LHCN-M2 (cell line): ENCODE measurements at regions not wholly inside any gene's neighbourhood (a gene's known extent, or its start where the extent isn't known, plus 50 kb on each side); places are given as distances from the start of the nearest gene placed in this dataset.
"Not testable (repeated sequence)": the region's sequence is repeated elsewhere in the genome, so short reads cannot be mapped to it uniquely, and the experiment has no call there.

ENCODE experiments used
- DNase-seq: peaks from one replicate; pipeline ENCODE4 v3.0.0-alpha.2; 2012; ENCODE audit warnings: low read depth

DNA sequence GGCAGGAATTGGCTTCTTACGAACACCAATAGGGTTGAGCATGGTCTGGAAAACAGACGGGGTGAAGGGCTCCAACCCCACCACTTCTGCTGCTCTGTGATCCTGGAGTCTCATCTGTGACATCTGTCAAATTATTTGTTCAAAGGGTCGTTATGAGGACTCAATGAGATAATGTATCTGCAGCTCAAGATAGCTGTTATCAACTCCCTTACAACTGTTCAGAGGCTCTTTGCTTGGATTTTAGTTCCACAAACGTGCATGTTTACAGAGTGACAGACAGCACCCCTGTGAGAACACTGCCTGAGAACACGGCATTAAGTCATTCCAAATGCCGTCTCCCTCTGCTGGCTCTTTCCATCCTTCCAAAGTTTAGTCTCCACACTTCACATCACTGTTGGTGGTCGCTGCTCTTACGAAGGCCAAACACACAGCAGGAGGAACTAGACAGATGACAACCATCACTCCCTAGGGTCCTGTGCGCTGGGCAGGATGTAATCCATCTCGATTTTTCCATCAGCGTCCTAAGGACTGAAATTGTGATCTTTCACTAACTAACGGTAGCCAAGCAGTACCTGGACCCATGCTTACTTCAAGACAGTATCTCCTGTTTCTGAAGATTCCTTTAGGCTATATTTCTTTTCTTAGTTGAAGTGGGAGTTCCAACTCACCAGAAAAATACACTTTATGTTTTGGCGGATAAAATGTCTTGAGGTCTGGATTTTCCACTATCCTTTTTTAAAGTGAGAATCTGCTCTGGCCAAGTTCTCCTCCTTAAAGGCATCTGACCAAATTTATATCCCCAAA lies 220.3 kb downstream of the ANAPC1 start:
- DNase-seq: no peak

DNA sequence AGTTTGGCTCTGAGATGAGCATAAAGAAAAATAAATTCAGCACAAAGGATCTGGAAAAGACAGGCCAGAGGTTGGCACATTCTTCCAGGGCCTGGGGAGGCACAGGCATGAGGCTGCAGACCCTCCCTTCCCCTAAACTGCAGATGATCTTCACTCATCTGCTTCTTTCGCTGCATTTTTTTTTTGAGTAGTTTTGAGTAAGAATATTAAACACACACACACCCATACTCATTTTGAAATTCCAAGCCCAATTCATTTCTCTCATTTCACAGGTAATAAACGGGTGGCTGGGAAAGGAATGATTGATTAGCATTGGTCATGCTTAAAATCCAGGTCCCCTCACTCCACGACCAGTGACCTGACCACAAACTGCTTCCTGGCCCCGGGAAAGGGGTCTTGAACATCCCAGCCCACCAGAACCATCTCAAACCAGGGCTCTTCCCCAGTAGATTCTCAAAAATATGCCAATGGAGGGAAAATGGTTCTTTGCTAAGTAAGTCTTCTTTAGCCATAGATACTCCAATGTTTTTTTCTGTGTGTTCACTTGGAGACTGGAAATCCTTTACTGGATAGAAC lies 219.6 kb downstream of the ANAPC1 start:
- no peak for DNase-seq

DNA sequence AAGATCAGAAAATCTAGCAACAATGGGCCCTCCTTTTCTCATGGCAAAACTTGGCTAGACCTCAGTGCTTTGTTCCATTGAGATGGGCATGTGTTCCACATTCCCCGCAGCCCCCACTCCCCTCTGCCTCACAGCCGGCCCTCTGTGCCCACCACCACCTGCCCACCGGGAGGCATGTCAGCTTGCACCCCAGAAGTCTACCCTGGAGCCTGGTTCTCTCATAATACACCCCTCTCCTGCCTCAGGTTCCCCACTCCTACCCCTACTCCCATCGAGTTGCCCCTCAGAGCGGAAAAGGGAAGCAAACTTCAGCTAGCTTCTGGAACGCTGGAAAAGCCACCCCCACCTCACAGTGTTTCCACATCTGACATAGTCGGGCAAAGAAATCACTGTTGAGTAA lies 219.0 kb downstream of the ANAPC1 start:
- DNase-seq: no peak

DNA sequence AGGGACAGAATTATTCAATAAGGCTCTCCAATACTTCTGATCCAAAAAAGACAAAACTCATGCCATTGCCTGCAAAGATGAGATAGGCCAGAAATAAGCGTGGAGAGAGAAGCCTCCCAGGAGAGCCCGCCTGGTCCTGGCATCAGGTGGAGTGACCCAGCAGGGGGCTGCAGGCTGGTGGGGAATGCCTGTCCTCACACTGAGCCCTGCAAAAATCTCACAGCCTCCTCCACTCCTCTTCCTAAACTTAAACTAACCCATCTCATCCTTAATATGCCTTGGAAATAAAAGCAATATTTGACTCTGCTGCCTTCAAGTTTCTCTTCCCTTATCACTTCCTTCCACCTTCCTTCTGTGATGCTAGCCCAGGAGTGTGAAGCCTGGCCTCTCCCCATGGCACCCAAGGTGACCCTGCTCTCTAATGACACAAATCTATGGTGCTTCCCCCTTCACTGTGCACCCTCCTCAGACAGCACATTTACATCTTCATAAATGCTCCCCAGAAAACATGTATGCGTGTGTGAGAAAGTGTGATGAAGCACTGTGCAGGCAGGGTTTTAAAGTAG lies 218.4 kb downstream of the ANAPC1 start:
- DNase-seq: no peak

DNA sequence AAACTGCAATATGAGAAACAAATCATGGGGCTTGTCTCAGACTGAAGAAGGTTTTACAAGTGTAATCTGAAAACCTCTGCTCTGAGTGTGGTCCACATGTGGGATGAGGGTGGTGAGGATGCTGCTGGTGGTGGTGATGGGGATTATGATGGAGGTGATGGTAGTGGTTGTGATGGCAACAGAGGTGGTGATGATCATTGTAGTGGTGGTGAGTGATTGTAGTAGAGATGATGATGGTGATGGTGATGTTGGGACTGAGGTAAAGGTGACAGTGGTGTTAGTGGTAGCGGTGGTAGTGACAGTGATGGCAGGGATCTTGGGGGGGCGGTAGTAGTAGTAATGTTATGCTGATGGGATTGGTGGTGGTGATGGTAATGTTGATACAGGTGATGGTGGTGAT lies 217.8 kb downstream of the ANAPC1 start:
- no peak for DNase-seq

DNA sequence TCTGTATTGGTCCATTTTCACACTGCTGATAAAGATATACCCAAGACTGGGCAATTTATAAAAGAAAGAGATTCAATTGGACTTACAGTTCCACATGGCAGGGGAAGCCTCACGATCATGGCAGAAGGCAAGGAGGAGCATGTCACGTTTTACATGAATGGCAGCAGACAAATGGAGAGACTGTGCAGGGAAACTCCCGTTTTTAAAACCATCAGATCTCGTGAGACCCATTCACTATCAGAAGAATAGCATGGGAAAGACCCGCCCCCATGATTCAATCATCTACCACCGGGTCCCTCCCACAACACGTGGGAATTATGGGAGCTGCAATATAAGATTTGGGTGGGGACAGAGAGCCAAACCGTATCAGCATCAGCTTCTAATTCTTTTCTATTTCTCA lies 217.0 kb downstream of the ANAPC1 start:
- DNase-seq: no peak

DNA sequence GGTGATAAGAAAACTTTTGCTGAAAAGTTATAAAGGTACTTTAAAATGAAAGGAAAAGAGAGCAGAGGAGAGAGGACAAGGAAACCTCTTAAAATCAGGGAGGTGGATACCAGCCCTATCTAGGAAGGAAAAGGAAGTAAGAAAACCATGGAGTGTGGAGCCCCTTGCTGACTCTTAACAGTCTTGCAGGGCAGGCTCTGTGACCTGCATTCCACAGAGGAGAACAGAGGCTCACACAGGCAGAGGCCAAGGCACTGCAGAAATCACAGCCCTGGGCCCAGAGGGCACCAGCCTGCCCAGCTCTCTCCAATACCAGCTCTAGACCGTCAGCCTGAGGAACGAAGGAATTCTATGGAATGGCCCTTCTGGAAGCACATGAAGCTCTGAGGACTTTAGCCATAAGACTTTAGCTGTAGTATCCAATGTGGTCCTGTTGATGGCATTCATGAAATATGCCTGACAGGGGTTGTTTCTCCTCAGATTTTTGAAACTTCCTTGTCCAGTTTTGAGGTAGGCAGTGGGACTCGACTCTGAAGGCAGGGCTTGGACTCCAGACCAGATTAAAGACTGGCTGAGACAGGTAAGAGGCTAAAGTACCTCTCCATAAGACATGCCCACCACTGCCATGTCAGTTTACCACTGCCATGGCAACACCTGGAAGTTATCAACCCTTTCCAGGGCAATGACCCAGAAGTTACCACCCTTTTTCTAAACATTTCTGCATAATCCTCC lies 216.3 kb downstream of the ANAPC1 start:
- DNase-seq: peak; percentile 75

DNA sequence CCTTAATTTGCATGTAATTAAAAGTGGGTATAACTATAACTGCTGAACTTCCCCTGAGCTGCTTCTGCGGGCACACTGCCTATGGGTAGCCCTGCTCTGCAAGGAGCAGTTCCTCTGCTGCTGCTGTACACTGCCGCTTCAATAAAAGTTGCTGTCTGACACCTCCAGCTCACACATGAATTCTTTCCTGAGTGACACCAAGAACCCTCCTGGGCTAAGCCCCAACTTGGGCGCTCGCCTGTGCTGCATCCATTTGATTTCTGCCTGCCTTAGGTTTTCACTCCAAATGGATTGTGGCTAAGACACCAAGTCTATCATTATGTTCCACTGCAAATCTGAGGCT lies 215.7 kb downstream of the ANAPC1 start:
- DNase-seq: no peak

DNA sequence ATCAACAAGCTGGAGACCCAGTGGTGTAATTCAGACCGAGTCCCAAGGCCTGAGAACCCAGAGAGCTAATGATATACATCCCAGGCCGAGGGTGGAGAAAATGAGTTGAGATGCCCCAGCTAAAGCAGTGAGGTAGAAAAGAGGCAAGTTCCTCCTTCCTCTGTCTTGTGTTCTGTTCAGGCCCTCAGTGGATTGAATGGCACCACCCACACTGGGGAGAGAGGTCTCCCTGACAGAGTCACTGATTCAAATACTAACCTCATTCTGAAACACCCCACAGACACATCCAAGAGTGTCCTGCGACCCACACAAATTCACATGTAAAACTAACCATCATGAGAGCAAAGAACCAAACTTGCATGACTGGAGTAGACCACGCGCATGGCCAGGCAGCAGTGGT lies 215.3 kb downstream of the ANAPC1 start:
- DNase-seq: no peak

DNA sequence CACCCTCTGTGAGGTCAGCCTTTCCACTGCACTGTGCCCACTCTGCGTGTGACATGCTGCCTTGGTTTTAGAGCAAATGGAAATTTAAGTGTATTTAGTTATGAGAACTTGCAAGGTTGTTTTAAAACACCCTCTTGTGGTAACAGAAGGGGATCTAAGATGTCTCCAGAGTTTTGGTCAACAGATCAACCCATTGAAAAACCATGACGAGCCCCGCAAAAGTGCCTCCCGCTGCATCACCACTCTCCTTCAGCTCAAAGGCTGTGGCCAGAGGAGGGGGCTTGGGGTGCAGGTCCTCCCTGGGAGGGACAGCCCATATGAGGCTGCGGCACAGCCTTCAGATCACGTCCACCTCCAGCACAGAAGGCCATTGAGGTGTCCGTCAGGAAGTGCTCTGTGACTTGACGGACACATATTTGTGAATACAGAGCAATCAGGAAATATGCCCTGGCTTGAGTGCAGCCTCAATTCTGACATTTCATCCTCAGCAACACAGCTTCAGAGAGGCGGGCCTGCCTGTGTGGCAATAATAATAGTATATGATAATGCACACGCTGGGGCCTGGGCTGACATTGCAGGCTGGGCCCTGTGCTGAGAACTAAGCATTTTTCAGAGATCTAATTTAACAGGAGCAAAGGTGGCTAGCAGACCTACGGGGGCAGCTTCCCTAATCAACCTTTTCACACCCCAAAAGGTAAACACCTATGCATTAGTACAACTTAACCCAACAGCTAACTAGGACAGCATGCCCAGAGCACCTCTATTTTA lies 213.9 kb downstream of the ANAPC1 start:
- DNase-seq: no peak

DNA sequence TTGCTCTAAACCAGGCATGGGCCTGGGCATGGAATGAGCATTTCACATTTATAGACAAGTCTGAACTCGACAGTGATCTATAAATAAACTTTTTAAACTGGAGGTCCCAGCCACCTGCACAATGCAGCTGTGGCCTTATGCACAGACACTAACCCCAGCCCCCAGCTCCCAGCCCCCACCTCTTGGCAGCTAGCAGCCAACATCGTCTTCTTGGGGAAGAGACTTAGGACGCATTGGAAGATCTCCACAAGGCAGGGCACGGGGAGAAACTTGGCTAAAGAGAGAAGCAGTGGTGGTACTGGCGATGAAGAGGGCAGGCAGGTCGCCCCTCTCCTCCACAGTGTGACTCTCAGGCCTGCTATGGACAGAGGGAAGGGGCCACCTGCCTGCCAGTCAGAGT lies 213.2 kb downstream of the ANAPC1 start:
- no peak for DNase-seq

DNA sequence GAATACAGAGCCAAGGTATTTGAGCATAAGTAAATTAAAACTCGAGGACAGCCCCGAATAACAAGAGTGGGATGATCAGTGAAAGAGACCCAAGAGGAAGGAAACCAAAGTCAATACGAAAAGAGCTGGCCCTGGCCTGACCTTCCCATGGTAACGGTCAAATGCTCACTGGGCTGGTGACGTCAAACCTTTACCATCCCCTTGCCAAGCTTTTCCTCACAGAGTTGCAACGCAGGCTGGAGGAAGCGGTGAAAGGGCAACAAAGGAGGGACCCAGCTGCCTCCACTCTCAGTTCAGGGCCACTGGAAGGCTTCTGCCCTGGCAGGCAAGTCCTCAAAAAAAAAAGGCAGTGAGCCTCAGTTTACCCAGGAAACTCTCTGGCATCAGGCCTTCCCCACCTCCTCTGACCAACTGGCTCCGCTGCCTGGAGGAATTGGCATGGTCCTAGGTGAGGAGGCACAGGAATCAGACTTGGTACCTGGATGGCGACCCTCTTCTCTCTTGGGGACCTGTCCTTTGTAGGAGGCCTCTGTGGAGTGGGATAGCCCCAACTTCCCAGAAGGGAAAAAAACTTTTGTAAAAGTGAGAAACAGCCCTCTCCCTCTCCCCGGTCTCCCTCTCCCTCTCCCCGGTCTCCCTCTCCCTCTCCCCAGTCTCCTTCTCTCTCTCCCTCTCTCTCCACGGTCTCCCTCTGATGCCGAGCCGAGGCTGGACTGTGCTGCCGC lies 212.4 kb downstream of the ANAPC1 start:
- no peak for DNase-seq

DNA sequence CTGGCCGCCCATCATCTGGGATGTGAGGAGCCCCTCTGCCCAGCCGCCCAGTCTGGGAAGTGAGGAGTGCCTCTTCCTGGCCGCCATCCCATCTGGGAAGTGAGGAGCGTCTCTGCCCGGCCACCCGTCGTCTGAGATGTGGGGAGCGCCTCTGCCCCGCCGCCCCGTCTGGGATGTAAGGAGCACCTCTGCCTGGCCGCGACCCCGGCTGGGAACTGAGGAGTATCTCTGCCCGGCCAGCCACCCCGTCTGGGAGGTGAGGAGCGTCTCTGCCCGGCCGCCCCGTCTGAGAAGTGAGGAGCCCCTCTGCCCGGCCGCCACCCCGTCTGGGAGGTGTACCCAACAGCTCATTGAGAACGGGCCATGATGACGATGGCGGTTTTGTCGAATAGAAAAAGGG lies 211.4 kb downstream of the ANAPC1 start:
- not testable (repeated sequence) for DNase-seq

DNA sequence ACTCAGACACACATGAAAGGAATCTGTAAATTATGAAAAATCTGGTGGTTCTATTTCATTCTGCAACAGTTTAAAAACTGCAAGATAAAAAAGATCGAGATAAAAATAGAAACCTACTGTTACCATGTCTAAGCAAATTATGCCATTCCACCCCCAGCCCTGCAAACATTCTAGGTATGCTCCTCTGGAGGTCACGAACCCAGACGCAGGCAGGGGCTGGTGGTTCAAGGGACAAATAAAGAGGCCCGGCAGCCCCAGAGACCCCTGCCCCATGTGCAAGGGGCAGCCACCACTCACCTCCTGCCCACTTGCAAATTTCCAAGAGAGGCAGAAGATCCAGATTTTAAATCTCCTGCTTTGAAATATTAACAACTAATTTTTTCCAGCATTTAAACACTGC lies 210.5 kb downstream of the ANAPC1 start:
- no peak for DNase-seq

DNA sequence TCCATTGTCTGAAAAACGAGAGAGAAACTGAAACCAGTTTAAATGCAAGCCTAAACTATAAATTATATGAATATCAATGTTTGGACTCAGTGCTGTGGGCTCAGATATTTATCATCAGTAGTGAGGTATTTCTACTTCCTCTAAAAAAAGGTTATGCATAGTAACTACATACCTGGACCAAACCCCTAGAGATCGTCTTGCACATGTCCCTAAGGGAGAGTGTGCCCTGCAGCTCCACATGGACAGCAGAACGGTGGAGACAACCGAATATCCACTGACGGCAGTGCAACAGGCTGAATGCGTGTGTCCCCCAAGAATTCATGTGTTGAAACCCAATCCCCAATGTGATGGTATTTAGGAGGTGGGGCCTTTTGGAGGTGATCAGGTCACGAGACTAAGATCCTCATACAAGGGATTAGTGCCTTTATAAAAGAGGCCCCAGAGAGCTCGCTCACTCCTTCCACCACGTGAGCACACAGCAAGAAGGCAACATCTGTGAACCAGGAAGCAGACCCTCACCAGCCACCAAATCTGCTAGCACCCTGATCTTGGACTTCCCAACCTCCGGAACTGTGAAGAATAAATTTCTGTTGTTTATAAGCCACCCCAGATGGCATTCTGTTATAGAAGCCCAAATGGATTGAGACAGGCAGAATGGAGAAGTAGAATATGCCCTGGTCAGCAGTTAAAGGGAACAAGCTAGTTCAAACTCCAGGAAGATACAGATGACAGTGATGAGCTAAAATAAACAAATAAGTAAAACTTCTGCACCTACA lies 208.4 kb downstream of the ANAPC1 start:
- no peak for DNase-seq

DNA sequence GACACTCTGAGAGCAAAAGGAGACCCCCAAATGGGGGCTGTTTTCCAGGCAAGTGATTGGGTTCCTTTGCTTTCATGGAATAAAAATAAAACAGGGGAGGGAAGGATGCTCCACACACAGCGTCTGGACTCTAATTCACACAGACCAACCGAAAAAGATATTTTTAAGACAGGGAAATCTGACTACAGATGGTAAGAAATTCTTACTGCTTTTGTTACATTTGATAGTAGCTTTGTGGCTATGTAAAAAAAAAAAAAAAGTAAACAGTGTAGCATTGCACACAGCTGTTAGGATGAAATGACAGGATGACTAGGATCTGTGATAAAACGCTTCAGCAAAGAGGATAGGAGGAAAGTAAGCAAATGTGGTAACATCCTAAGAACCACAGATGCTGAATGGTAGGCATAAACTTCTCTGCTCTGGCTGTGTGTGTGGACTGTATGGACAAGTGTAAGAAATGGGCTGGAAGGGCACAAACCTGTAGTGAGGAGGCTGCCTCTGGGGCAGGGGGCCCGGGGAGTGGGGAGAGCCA lies 207.6 kb downstream of the ANAPC1 start:
- peak; percentile 93 for DNase-seq

DNA sequence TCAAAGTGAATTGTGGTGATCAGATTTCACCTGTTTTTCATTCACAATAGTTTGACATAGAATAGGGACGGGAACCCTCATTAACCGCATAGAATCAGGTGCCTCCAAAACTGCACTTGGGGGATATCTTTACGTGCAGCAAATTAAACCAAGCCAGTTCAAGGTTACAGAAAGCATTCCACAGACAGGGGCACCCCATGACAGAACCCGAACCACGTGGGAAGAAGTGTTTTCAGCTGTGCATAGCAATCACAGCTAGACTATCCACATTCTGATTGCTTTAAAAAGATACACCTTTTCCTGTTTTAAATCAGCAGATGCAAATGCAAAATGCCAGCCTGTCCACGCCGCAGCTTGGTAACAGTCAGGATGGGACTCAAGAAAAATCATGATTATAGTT lies 205.8 kb downstream of the ANAPC1 start:
- peak; percentile 54 for DNase-seq

DNA sequence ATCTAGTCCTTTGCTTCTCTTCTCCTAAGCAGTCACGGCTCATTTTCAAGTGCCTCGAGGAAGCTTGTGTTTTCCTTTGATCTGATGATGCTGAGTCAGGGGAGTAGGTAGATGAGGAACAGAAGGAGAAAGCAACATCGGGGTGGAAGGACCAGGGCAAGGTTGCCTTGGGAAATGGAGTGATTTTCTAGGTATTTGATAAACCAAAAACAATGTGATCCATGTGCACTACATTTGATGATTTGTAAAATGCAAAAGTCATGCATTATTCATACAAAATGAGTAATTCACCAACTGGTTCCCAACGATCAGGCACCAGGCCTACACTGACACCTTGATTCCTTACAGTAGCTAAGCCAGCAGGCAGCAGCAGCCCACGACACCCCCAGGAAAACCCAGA lies 205.3 kb downstream of the ANAPC1 start:
- DNase-seq: peak; percentile 43

DNA sequence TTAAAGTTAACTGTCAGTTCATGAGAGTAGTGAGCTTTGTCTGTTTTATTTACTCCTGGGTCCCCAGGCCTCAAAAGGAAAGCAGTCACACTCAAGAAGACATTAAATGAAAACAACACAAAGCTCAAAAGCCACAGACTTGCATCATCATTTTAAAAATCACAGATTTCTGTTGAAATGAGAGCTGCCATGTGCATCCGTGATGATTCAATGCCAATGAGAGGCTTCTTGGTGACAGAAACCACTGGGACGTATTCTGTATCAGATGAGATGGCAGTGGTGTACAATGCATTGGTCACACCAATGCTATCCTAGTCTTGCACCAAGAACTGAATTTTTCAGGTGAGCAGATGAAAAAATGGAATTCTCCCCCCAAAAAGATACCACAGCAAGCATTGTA lies 204.8 kb downstream of the ANAPC1 start:
- peak; percentile 76 for DNase-seq

DNA sequence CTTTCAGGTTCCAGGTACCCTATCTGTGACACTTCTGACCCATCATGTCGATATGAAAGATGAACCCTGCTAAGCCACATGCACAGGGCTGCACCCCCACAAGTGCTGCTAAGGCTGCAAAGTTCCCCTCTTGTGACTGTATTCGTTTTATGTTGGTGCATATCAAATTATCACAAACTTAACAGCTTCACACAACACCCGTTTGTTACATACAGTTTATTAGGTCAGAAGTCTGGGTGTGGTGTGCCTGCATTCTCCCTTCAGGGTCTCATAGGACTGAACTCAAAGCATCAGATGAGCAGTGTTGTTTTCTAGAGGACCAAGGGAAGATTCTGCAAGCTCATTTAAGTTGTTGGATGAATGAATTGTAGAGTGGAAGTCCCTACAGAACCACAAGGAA lies 199.4 kb downstream of the ANAPC1 start:
- no peak for DNase-seq
